HG02840 (cell line): ENCODE measurements at regions not wholly inside any gene's neighbourhood (a gene's known extent, or its start where the extent isn't known, plus 50 kb on each side); places are given as distances from the start of the nearest gene placed in this dataset.
"Not testable (repeated sequence)": the region's sequence is repeated elsewhere in the genome, so short reads cannot be mapped to it uniquely, and the experiment has no call there.

ENCODE experiments used
- ATAC-seq: cut with Tn5 transposase; IDR thresholded peaks from one replicate; pipeline ENCODE4 v1.9.1; 2021; ENCODE audit warnings: mild to moderate bottlenecking, moderate library complexity, moderate number of reproducible peaks; ENCODE audit not compliant: unreplicated experiment, low FRiP score

- ATAC-seq: no peak
Observed at GRCh38 chr4:28402751-28403150, 1542.1 kb downstream of the STIM2 start.

- no peak for ATAC-seq
Observed at GRCh38 chr4:28421221-28421620, 1560.6 kb downstream of the STIM2 start.

- no peak for ATAC-seq
Observed at GRCh38 chr4:28426251-28426650, 1565.6 kb downstream of the STIM2 start.

GRCh38 chr4:28427306-28428085 is 1566.9 kb downstream of the STIM2 start:
- no peak for ATAC-seq

- ATAC-seq: no peak
Observed at GRCh38 chr4:28432348-28433025, 1571.8 kb downstream of the STIM2 start.

- ATAC-seq: no peak
Observed at GRCh38 chr4:28435314-28435713, 1574.7 kb downstream of the STIM2 start.

GRCh38 chr4:28436191-28437080 is 1575.8 kb downstream of the STIM2 start:
- ATAC-seq: no peak

- ATAC-seq: no peak
Observed at GRCh38 chr4:28443371-28443770, 1582.7 kb downstream of the STIM2 start.

- no peak for ATAC-seq
Observed at GRCh38 chr4:28443801-28444412, 1583.3 kb downstream of the STIM2 start.

- no peak for ATAC-seq
Observed at GRCh38 chr4:28444886-28445496, 1584.3 kb downstream of the STIM2 start.

- no peak for ATAC-seq
Observed at GRCh38 chr4:28449085-28449484, 1588.4 kb downstream of the STIM2 start.

GRCh38 chr4:28451346-28451745 is 1590.7 kb downstream of the STIM2 start:
- no peak for ATAC-seq

- ATAC-seq: no peak
Observed at GRCh38 chr4:28462766-28463700, 1602.4 kb downstream of the STIM2 start.

GRCh38 chr4:28464823-28465222 is 1604.2 kb downstream of the STIM2 start:
- no peak for ATAC-seq

GRCh38 chr4:28466886-28467285 is 1606.2 kb downstream of the STIM2 start:
- ATAC-seq: not testable (repeated sequence)

GRCh38 chr4:28469387-28469786 is 1608.7 kb downstream of the STIM2 start:
- ATAC-seq: no peak

- no peak for ATAC-seq
Observed at GRCh38 chr4:28469886-28470285, 1609.2 kb downstream of the STIM2 start.

GRCh38 chr4:28475381-28475780 is 1614.7 kb downstream of the STIM2 start:
- ATAC-seq: no peak

GRCh38 chr4:28479666-28480065 is 1619.0 kb downstream of the STIM2 start:
- ATAC-seq: no peak
